Dermis microvascular lymphatic vessel endothelial cell (primary cell): ENCODE measurements at regions not wholly inside any gene's neighbourhood (a gene's known extent, or its start where the extent isn't known, plus 50 kb on each side); places are given as distances from the start of the nearest gene placed in this dataset.

Source experiments
- DNase-seq, 2 donors: peaks; one replicate each; pipeline versions ENCODE4 v3.0.0 to v3.0.0-alpha.2; 2010; ENCODE audit warnings: low read depth in 2 of 2

DNA sequence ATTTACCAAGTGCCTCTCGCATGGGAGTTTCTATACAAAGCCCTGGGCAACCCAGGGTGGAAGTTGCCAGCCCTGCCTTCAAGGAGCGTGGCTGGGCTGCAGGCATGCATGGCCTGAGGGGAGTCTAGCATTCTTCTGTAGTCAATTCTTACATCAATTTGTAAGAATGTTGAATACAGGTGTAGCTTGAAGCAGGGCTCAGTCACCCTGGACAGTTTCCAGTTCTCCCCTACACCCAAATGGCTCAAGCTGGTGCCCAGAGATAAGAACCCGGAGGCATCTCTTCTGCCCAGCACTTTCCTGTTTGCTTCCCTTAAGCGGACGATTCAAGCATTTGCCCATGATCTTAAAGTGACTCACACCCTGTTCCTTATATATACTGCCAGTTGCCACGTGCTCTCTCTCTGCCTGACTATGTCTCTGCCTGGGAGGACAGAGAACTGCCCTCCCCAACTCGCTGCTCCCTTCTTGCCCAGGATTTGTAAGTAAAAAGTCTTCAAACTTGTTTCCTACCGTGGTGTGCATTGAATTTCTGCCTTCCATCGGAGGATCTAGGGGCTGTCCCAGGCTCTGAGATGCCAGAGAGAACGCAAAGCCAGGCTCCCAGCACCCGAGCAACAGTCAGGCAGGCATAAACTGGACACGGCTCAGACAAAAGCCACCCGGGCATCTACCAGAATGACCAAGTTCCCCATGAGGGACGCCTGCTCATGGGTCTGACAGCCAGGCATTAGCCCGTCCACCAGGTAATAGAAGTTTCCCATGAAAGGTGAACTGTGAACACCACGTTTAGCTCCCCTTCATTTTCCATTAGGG is 50.9 kb upstream of the AJAP1 start:
- DNase-seq, result no peak
